Effector memory CD8-positive, alpha-beta T cell (primary cell): ENCODE measurements at regions not wholly inside any gene's neighbourhood (a gene's known extent, or its start where the extent isn't known, plus 50 kb on each side); places are given as distances from the start of the nearest gene placed in this dataset.

ENCODE experiments used
- ATAC-seq: fragments of 150-1000 bp; cut with Tn5 transposase; replicated peaks from 2 replicates; pipeline ENCODE4 v1.10.0; 2021; ENCODE audit warnings: mild to moderate bottlenecking, moderate library complexity
- DNase-seq, 3 experiments: peaks; one replicate each; pipeline ENCODE4 v3.0.0; 2021
- H3K27ac Mint-ChIP-seq, 2 donors: one replicate each; pipeline ENCODE4 v1.8.0; 2022; ENCODE audit warnings: mild to moderate bottlenecking in 2 of 2, mixed read lengths in 2 of 2, moderate library complexity in 2 of 2
- H3K27me3 Mint-ChIP-seq, 2 donors: one replicate each; pipeline ENCODE4 v1.8.0; 2022; ENCODE audit warnings: mixed read lengths in 2 of 2
- H3K36me3 Mint-ChIP-seq: one replicate; pipeline ENCODE4 v1.8.0; 2022; ENCODE audit warnings: mild to moderate bottlenecking, moderate library complexity, mixed read lengths; ENCODE audit not compliant: insufficient read depth
- H3K4me1 Mint-ChIP-seq, 2 donors: one replicate each; pipeline ENCODE4 v1.8.0; 2022; ENCODE audit warnings: low read depth in 2 of 2, mixed read lengths in 2 of 2
- H3K4me3 Mint-ChIP-seq, 2 donors: one replicate each; pipeline ENCODE4 v1.8.0; 2022; ENCODE audit warnings: mild to moderate bottlenecking in 2 of 2, mixed read lengths in 2 of 2, moderate library complexity in 2 of 2
- H3K9me3 Mint-ChIP-seq, 2 donors: one replicate each; pipeline ENCODE4 v1.8.0; 2022; ENCODE audit warnings: mixed read lengths in 2 of 2

GRCh38 chr14:103198131-103199105, 75.2 kb downstream of the TNFAIP2 start:
- ATAC-seq (no peak), DNase-seq (no peak)
- Mint-ChIP-seq H3K4me1 (no peaks in the 10 kb centered on the region), H3K9me3 (no peaks in the 10 kb centered on the region), H3K27ac (no peak overlapping the region), H3K36me3 (no peaks in the 10 kb centered on the region), H3K4me3 (no peak overlapping the region), H3K27me3 (peaks cover 18 to 70% of the 10 kb centered on the region in 2 donors)

GRCh38 chr14:103199124-103199523, 75.9 kb downstream of the TNFAIP2 start:
- Mint-ChIP-seq H3K27ac (no peak overlapping the region), H3K27me3 (peaks cover 18 to 76% of the 10 kb centered on the region in 2 donors), H3K9me3 (peaks cover 0 to 5% of the 10 kb centered on the region in 2 donors), H3K4me3 (no peak overlapping the region), H3K4me1 (no peaks in the 10 kb centered on the region), H3K36me3 (no peaks in the 10 kb centered on the region)
- no peak for ATAC-seq
- no peak for DNase-seq

GRCh38 chr14:103201801-103202200, 78.5 kb downstream of the TNFAIP2 start:
- Mint-ChIP-seq H3K27me3 (peaks cover 12 to 53% of the 10 kb centered on the region in 2 donors), H3K9me3 (peaks cover 1 to 13% of the 10 kb centered on the region in 2 donors), H3K27ac (no peak overlapping the region), H3K36me3 (no peaks in the 10 kb centered on the region), H3K4me3 (no peak overlapping the region), H3K4me1 (no peaks in the 10 kb centered on the region)
- no peak for ATAC-seq
- no peak for DNase-seq

- no peaks in the 10 kb centered on the region for H3K36me3 Mint-ChIP-seq
- H3K9me3 Mint-ChIP-seq: peaks cover 1 to 13% of the 10 kb centered on the region in 2 donors
- peaks cover 28 to 54% of the 10 kb centered on the region in 2 donors for H3K27me3 Mint-ChIP-seq
- DNase-seq (no peak), ATAC-seq (no peak)
- no peak overlapping the region for H3K27ac Mint-ChIP-seq
- no peak overlapping the region for H3K4me3 Mint-ChIP-seq
- H3K4me1 Mint-ChIP-seq: peaks cover 0 to 1% of the 10 kb centered on the region in 2 donors
Observed at GRCh38 chr14:103204852-103205540, 81.7 kb downstream of the TNFAIP2 start.

- peaks cover 1 to 13% of the 10 kb centered on the region in 2 donors for H3K9me3 Mint-ChIP-seq
- H3K36me3 Mint-ChIP-seq: no peaks in the 10 kb centered on the region
- H3K27ac Mint-ChIP-seq: no peak overlapping the region
- peaks cover 28 to 57% of the 10 kb centered on the region in 2 donors for H3K27me3 Mint-ChIP-seq
- no peak for ATAC-seq
- no peak for DNase-seq
- no peak overlapping the region for H3K4me3 Mint-ChIP-seq
- peaks cover 0 to 1% of the 10 kb centered on the region in 2 donors for H3K4me1 Mint-ChIP-seq
Observed at GRCh38 chr14:103205541-103205906, 82.3 kb downstream of the TNFAIP2 start.

- DNase-seq: no peak
- peaks cover 28 to 57% of the 10 kb centered on the region in 2 donors for H3K27me3 Mint-ChIP-seq
- peaks cover 0 to 1% of the 10 kb centered on the region in 2 donors for H3K4me1 Mint-ChIP-seq
- H3K27ac Mint-ChIP-seq: no peak overlapping the region
- no peak overlapping the region for H3K4me3 Mint-ChIP-seq
- H3K9me3 Mint-ChIP-seq: peaks cover 1 to 13% of the 10 kb centered on the region in 2 donors
- no peaks in the 10 kb centered on the region for H3K36me3 Mint-ChIP-seq
- ATAC-seq: no peak
Observed at GRCh38 chr14:103206023-103206481, 82.8 kb downstream of the TNFAIP2 start.

- peaks cover 24 to 50% of the 10 kb centered on the region in 2 donors for H3K27me3 Mint-ChIP-seq
- peaks cover 1 to 13% of the 10 kb centered on the region in 2 donors for H3K9me3 Mint-ChIP-seq
- H3K4me1 Mint-ChIP-seq: peaks cover 0 to 1% of the 10 kb centered on the region in 2 donors
- ATAC-seq (no peak), DNase-seq (no peak)
- no peak overlapping the region for H3K4me3 Mint-ChIP-seq
- H3K36me3 Mint-ChIP-seq: no peaks in the 10 kb centered on the region
- no peak overlapping the region for H3K27ac Mint-ChIP-seq
Observed at GRCh38 chr14:103206836-103207387, 83.7 kb downstream of the TNFAIP2 start.

GRCh38 chr14:103207388-103208072, 84.3 kb downstream of the TNFAIP2 start:
- no peak overlapping the region for H3K4me3 Mint-ChIP-seq
- H3K27me3 Mint-ChIP-seq: peaks cover 24 to 49% of the 10 kb centered on the region in 2 donors
- H3K27ac Mint-ChIP-seq: no peak overlapping the region
- no peaks in the 10 kb centered on the region for H3K36me3 Mint-ChIP-seq
- H3K4me1 Mint-ChIP-seq: peaks cover 0 to 1% of the 10 kb centered on the region in 2 donors
- no peak for DNase-seq
- ATAC-seq: no peak
- H3K9me3 Mint-ChIP-seq: peaks cover 1 to 13% of the 10 kb centered on the region in 2 donors

- ATAC-seq (no peak), DNase-seq (no peak)
- H3K27ac Mint-ChIP-seq: no peak overlapping the region
- H3K36me3 Mint-ChIP-seq: no peaks in the 10 kb centered on the region
- no peak overlapping the region for H3K4me3 Mint-ChIP-seq
- H3K9me3 Mint-ChIP-seq: peaks cover 1 to 8% of the 10 kb centered on the region in 2 donors
- peaks cover 0 to 1% of the 10 kb centered on the region in 2 donors for H3K4me1 Mint-ChIP-seq
- peaks cover 37 to 50% of the 10 kb centered on the region in 2 donors for H3K27me3 Mint-ChIP-seq
Observed at GRCh38 chr14:103209054-103209453, 85.8 kb downstream of the TNFAIP2 start.

GRCh38 chr14:103209506-103209905, 86.2 kb downstream of the TNFAIP2 start:
- H3K36me3 Mint-ChIP-seq: no peaks in the 10 kb centered on the region
- no peak for ATAC-seq
- peaks cover 0 to 1% of the 10 kb centered on the region in 2 donors for H3K4me1 Mint-ChIP-seq
- H3K27me3 Mint-ChIP-seq: peaks cover 40 to 50% of the 10 kb centered on the region in 2 donors
- peaks cover 1 to 4% of the 10 kb centered on the region in 2 donors for H3K9me3 Mint-ChIP-seq
- no peak overlapping the region for H3K27ac Mint-ChIP-seq
- no peak overlapping the region for H3K4me3 Mint-ChIP-seq
- DNase-seq: no peak

GRCh38 chr14:103213331-103213730, 90.1 kb downstream of the TNFAIP2 start:
- Mint-ChIP-seq H3K4me1 (no peaks in the 10 kb centered on the region), H3K9me3 (no peaks in the 10 kb centered on the region), H3K27ac (no peak overlapping the region), H3K4me3 (no peak overlapping the region), H3K36me3 (no peaks in the 10 kb centered on the region), H3K27me3 (peaks cover 56 to 65% of the 10 kb centered on the region in 2 donors)
- ATAC-seq (no peak), DNase-seq (no peak)

GRCh38 chr14:103214461-103214958, 91.2 kb downstream of the TNFAIP2 start:
- H3K27me3 Mint-ChIP-seq: peaks cover 51 to 61% of the 10 kb centered on the region in 2 donors

GRCh38 chr14:103216399-103216798, 93.1 kb downstream of the TNFAIP2 start:
- no peak for DNase-seq
- H3K27me3 Mint-ChIP-seq: peaks cover 54 to 64% of the 10 kb centered on the region in 2 donors
- no peak for ATAC-seq
- H3K9me3 Mint-ChIP-seq: no peaks in the 10 kb centered on the region
- peaks cover 3% of the 10 kb centered on the region for H3K36me3 Mint-ChIP-seq
- H3K4me1 Mint-ChIP-seq: no peaks in the 10 kb centered on the region
- no peak overlapping the region for H3K27ac Mint-ChIP-seq
- no peak overlapping the region for H3K4me3 Mint-ChIP-seq

More at GRCh38 chr14:103214461-103214958, 91.2 kb downstream of the TNFAIP2 start:
- H3K27ac Mint-ChIP-seq: no peak overlapping the region
- H3K4me1 Mint-ChIP-seq: no peaks in the 10 kb centered on the region
- peaks cover 1% of the 10 kb centered on the region for H3K36me3 Mint-ChIP-seq
- ATAC-seq: no peak
- no peak overlapping the region for H3K4me3 Mint-ChIP-seq
- H3K9me3 Mint-ChIP-seq: no peaks in the 10 kb centered on the region
- no peak for DNase-seq
